Activated T-cell treated with anti-CD3 and anti-CD28 coated beads for 1 hour (primary cell): ENCODE measurements at regions not wholly inside any gene's neighbourhood (a gene's known extent, or its start where the extent isn't known, plus 50 kb on each side); places are given as distances from the start of the nearest gene placed in this dataset.

Experiments used
- DNase-seq: peaks from one replicate; pipeline ENCODE4 v3.0.0-alpha.2; 2020; ENCODE audit warnings: low read depth

DNA sequence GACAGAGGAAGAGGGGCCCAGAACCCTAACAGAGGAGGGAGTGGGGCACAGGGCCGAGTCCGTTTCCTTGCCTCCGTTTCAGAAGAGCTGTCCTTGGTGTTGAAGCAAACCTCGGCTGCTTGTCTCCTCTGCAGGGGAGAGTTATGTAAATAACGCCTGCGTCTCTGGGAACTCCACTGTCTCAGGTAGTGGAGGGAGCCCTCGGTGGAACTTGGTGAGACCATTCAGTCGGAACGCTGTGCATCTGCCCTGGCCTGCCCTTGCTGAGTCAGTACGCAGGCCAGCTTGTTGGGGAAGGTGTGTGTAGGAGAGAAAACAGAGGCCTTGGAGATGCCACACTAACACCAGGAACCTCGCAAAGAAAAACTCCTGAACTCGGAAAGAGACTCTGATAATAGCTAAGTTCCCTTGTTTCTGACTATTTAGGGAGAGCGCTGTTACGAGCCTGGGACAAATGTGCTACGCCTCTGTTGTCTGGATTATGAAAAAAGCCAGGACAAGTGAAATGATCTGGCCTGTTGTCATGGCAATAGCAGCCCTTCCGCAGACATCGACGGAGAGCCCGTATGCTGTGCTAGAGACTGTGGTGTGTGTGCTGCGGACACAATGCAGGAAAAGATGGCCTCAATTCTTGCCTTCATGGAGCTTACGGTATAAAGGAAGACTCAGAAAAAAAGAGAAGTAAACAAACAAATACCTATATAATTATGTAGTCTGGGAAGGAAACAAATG, 94.6 kb upstream of the AKT3 start:
- no peak for DNase-seq

DNA sequence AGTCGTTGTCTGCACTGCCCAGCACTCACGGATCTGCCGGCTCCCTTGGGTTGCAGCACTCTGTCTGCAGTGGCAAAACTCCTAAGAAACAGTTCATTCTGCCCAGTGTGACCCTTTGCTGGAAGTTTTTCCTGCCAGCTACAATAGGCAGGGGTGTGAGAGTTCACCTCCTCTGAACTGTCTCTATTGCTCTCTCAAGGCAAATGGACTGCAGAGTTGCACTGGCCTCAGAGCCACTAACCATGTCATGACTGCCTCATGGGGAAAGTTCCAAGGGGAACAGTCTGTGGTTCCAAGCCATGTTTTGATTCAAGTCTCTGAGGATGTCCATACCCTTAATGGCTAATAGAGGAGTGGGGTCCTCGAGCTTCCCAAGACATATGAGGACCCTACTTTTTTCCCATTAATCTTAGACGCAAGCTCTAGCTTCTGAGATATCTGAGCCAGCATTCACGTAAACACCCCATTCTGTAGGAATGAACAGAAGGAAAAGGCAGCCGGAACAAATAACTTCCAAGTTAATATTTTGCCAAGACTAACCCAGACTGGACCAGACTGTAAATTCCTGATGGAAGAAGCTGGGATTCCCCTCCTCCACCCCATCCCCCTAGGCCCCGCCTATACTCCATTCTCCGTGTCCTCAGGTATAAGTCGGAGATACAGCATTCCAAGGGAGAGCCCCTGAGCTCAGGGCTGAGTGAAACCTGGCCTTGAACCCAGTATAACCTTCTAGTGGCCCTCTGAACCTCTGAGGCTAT, 93.8 kb upstream of the AKT3 start:
- no peak for DNase-seq

DNA sequence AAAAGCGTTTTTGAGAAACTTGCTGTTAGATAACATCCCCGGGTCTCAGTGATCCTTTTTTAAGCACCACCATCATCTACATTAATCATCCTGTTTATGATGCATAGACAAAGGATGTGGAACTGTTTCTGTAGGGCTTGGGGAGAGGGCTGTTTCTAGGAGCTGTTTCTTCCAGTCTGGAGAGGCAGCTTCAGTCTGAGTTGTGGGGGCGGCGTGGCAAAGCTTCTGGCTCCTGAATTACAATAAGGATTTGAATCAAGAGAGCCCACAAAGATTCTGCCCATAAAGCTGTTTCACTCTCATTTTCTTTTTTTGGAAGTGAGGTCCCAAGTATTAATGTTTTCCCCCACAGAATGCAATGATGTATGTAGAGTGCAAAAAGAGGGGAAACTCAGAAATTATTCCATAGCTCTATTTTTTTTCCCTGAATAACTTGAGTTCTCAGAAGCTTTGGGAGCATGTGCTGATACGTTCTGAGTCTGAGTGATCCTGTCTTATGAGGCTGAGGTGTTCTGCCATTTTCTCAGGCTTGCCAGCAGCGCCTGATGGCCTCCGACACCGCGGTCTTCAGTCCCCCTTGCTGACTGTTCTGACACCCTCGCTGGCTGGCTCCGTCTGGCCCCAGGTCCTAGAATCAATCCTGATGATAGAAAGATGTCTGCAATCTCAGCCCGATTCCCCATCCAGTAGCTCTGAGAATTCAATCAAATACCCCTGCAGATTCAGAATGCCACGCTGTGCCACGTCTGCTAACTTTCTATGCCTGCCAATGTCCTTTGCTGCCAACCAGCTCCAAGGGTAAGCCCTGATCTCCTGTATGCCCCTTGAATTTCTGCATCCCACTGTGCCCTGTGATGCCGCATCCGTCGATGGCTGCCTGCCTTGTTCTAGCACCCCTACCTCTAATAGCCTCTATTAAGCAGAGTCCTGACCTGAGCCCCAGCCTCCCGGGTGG, 92.4 kb upstream of the AKT3 start:
- DNase-seq: no peak

DNA sequence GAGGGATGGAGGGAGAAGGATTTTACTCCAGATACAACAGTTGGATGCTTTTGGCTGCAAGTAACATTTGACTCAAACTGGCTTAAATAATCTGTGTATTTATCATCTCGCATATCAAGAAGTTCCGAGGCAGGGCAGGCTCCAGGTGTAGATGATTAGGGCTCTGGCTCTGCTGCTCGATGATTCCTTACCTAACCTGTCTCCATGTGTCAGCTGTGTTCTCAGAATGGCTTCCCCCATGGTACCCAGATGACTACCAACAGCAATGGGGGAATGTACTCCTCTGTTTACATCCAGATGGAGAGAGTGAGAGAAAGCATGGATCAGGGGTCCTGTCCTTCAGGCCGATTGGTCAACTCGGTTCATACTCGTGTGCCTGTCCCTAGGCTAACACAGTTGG, 90.4 kb upstream of the AKT3 start:
- no peak for DNase-seq

DNA sequence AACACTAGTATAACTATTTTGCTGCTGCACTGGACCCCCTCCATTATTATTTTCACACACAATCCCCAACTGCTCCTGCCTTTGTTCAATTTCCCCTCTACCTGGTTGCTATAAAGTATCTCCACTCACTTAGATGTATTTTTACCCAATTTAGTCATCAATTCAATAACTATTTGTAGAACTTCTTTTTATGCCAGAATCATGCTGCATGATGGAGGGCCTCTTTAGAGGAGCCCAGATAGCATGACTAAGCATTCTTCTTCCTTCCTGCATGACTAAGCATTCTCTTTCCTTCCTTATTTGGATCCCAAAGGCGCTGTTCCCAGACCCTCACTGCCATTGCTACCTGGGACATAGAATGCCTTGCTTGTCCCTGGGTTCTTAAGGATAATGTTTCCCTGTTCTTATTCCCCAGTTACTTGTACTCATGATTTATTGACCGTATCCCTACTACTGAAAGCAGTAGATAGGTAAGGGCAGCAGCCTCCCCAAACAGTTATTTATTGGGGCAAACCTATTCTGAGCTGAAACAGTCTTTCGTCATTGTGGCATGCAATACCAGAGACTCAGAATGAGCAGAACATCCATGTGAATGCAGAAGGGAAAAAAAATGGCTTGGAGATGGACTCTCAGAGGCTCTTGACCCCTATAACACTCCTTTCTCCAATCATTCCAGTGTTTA, 89.3 kb upstream of the AKT3 start:
- DNase-seq: no peak

DNA sequence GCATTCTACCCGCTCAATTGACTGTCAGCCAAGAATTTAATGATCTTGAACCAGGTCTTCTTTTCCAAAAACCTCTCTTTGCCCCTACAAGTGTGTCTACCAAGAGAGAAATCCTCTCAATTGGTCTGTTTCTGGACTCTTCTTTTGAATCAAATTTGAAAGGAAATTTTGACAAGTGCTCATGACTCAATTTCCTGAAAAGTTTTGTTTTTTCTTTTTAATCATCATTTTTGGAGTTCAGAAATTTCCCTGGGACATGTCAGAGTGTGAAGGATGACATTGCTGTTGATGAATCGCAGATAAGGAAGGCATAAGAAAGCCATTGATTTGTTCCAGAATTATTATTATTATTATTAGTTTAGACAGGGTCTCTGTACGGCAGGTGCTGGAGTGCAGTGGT, 88.2 kb upstream of the AKT3 start:
- DNase-seq: no peak

DNA sequence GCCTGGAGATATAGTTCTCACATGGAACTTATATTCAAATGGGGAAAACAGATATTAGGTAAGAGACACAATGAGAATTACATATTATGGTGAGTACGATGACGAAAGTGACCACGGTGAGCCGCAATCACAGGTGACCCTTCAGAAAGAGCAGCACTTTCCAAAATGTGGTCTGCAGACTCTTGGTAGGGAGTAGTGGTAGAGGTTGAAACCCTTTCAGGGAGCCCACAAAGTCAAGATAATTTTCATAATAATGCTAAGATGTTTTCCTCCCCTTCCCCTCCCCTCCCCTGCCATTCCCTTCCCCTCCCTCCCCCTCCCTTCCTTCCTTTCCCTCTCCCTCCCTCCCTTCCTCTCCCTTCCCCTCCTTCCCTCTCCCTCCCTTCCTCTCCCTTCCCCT, 83.5 kb upstream of the AKT3 start:
- DNase-seq: no peak

DNA sequence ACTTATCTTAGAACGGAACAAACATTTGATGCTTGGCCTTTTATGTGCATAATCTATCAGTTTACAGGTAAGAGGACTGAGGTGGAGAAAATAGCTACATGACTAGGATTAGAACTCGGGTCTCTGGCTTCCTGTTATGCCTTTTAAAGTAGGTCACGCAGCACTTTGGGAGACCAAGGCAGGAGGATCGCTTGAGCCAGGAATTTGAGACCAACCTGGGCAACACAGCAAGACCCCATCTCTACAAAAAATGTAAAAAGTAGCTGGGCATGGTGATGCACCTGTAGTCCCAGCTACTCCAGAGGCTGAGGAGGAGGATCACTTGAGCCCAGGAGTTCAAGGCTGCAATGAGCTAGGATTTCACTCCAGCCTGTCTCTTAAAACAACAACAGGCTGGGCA, 81.9 kb upstream of the AKT3 start:
- no peak for DNase-seq

DNA sequence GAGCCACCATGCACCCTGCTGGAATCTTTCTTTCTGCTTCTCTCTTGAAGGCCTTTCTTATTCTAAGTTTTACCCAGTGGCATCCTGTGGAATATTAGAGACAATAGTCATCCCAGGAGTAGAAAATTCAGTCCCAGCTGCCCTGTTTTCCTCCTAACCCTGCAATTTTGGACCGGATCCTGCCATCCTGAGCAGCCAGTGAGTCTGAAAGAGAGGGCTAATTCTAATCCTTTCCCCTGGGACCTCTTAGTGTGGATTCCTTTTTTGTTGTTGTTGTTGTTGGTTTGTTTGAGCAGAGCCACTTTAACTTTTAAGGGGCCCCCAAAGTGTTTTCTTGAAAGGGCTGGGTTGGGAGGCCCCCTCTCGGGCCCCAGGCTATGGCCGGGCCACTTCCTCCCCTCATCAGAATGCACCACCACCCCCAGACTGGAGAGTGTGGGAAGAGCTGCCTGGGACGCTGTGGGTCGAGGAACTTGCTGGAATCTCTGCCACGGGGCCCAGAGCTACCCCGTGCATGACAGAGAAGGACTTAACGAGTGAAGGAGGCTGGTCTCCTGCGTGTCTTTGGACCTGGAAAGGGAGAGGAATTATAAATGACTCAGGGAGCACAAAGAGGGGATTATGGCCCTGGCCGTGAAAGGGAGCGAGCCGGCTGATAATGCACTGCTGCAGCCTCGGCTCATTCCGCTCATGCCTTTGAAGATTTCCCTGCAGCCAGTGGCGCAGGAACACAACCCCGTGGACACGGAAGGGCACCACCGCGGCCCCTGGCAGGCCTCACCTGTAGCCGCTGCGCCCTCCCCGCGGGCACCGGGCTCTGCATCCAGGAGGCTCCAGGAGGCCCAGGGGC, 81.0 kb upstream of the AKT3 start:
- no peak for DNase-seq

DNA sequence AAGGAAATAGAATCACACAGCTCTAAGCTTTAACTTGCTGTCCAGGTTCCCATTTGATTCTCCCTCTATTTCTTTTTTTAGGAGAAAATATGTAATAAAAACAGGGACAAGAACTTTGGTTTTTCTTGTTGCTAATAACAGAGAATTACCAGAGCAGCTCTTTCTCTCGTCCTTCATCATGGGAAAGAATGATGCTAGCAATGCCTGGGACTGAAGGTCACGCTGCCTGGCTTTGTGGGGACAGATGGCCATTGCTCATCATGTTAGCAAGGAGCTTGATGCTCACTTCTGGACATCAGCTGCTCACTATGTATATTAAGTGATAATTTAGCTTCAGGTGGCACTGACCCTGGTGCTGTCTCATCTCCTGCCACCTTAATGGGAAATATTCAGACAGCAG, 77.3 kb upstream of the AKT3 start:
- DNase-seq: no peak

DNA sequence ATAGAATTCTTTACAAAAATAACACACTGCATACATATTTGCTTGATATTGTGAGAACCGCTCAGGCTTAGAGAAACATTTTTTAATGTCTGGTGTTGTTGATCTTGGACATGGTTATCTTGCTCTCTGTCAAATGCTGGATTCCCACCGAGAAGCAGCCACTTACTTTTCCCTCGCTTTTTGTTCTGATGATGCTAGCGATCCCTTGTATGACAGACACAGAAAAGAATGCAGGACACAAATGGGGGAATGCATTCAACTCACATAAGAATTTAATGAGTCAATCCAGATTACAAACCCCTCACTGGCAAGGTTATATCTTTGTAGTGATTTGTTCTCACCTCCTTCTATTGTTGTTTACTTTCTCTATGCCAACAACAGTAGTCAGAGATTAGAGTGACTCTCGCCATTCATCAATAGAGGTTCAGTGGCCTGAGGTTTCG, 76.8 kb upstream of the AKT3 start:
- no peak for DNase-seq

DNA sequence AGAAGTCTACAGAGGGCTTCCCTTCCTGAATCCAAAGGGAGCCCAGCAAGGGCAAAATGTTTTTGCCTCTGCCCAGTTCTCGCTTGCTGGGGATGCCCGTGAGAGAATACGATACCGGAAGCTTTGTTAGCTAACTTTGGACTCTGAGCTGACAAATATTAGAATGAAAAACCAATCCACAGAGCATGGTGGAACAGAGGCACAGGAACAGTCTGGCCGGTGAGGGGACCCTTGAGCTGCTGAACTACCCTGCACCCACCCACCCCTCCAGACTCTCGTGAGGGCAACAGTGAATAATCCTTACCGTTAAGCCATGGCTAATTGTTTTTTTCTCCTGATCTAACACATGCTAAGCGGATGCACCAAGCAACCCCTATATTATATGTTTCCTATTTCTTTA, 76.3 kb upstream of the AKT3 start:
- DNase-seq: no peak

DNA sequence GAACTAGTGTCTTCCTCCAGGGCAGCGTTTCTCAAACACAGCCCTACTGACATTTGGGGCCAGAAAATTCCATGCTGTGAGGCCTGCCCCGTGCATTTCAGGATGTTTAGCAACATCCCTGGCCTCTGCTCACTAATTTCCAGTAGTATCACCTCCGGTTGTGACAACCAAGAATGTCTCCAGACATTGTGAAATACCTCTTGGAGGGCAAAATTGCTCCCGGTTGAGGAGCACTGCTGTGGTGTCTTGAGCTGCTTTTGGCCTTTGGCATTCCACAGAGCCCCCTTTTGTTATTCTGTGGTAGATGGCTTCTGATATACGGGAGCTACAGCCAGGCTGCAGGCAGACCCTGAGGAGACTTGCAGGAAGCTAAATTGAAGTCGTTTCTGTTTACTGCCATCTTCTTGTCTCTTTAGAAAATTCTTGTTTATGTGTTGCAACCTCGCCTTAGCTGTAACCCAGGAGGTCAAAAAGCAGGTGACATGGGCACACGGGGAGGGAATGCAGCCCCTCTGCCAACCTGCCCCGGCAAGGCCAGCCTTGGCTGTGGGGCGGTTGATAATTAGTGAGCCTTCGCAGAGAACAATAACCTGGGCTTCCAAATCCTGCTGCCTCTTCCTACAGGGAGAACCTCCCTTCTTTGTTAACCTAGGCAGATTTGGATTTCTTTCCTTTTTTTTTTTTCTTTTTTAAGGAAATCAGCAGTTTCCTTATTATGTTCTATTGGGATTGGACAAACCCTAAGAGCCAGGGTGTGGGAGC, 74.7 kb upstream of the AKT3 start:
- no peak for DNase-seq

DNA sequence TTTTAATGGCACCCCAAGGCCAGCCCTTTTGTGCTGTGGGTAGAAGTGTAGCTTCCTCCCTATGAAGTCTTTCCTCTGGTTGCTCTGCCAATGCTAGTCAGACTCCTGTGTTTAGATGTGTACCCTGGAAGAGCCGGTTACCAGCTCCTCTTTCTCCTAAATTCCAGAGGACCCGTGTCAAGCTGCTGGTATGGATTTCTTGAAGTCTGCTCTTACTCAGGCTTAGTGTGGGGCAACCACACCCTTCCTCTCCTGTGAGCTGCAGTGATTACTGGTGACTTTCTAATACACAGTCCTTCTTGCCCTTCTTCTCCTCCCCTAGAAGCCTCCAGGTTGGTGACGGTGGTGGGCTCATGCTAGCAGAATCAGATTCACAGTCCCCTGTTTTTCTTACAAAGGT, 74.1 kb upstream of the AKT3 start:
- DNase-seq: no peak

DNA sequence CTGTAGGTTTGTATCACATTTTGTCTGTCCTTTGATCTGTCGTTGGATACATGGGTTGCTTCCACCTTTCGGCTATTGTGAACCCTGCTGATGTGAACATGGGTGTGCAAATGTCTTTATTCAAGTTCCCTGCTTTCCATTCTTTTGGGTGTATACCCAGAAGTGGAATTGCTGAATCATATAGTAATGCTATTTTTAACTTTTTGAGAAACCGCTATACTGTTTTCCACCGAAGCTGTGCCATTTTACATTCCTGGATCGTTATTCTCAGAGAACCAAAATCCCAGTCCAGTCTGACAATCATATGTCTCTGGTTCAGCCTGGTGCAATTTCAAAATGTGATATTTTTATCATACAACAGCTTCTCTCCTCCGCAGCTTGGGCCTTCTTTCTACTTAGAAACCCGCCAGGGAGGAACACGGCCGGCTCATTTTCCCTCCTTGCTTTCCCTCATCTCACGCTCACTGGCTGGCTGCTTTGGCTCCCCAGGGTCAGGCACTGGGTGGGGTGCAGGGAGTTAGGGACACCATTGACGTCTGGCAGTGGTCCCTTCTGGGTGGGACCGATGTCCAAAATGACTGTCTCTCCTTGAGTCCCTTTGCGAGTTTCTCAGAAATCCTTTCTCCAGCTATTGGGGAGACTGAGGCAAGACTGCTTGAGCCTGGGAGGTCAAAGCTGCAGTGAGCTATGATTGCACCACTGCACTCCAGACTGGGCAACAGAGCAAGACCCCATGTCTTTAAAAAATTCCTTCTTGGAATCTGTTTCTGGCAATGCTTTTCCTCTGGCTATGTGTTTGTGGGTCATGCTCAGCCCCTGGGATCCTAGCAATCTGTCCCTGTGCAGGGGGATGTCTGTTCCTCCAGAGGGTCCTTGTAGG, 73.5 kb upstream of the AKT3 start:
- DNase-seq: no peak

DNA sequence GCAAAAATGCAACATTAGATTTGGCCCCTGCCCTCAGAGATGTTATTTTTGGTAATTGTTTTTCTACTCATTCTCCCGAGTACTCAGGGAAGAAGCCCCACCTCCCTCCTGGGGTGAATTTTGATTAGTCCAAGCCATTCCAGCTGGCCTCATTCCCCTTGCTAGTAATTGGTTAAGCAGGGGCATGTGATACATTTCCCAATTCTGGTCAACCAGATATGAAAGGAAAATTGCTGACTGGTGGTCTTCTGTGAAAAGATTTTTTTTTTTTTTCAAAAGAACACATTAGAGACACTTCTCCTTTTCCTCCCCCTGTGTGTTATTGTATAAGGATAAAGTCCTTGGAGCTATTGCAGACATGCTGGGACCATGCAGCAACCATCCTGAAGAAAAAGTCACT, 71.1 kb upstream of the AKT3 start:
- no peak for DNase-seq

DNA sequence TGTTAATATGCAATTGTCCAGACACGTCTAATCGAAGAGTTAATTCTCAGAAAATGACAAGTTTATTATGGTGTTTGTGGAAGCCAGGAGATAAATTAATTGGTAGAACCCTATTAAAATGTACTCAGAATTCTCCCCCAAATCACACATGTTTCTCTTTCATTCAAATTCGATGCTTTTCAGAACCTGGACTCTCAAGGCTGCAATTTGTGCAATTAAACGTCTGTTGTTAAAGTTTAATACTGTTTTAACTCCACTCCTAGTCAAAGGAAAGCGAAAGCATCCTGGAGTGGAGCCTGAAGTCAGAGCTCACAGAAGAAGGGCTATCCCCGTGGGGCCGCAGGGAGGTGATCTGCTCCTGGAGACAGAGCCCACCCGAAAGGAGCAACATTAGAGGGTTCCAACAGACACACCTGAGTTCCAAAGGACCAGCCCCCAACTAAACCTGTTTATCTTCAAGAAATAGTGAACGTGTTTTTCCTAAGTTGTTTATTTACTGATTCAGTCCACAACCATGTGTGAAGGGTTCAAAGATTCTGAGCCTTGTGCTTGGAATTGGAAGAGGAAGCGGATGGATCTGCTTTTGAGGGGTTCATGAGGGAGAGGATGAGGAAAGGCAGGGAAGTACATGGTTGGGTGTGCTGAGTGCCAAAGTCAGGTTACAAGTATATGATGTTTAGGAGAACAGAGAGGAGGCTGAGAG, 68.0 kb upstream of the AKT3 start:
- no peak for DNase-seq

DNA sequence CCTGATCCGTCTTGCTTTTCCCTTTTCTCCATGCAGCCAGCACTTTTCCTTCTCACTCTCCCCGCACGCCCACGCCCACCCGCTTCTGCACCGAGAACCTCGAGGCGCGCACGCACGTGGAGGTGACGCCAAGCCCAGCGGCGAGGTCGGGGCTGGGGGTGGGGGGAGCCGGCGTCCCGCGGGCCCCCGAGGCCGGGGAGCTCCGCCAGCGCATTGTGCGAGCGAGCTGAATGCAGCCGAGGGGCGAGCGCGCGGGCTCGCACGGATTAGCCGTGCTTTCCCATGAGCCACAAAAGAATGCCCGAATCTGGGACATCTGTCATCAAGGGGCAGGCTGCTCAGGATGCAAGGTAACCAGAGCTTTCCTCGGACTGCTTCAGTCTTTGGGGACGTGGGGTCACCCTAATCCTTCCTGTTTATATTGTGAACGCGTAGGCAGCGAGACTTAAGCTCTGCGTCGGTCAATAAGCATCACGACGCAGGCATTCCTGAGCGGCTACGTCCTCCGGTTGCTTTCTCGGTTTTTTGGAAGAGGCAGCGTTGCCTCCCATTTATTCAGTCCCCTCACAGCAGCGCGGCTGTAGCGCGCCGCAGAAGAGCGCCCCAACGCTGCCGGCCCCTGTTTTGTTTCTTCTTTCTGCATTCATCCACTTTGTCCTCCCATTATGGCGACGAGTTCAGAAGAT, 67.3 kb upstream of the AKT3 start:
- no peak for DNase-seq
